Panc1 (cell line): ENCODE measurements at regions not wholly inside any gene's neighbourhood (a gene's known extent, or its start where the extent isn't known, plus 50 kb on each side); places are given as distances from the start of the nearest gene placed in this dataset.

Experiments
- POLR2AphosphoS5 ChIP-seq: IDR thresholded peaks from 2 replicates; pipeline ENCODE4 v1.6.1; 2012; ENCODE audit warnings: mild to moderate bottlenecking, low read depth, low read length, moderate library complexity
- SIN3A ChIP-seq: IDR thresholded peaks from 2 replicates; pipeline ENCODE4 v1.6.1; 2012; ENCODE audit warnings: low read depth, mild to moderate bottlenecking, low read length, moderate library complexity, borderline replicate concordance; ENCODE audit not compliant: insufficient read depth
- TCF7L2 ChIP-seq: IDR thresholded peaks from 2 replicates; pipeline ENCODE4 v1.6.1; 2011; ENCODE audit warnings: mild to moderate bottlenecking, low read depth, low read length, inconsistent platforms
- TF ChIP-seq, protein P1 (sequence below): fragments of 450-650 bp; IDR thresholded peaks from 2 replicates; pipeline ENCODE4 v1.5.1; 2017; ENCODE audit warnings: mild to moderate bottlenecking
- TF ChIP-seq, protein P2 (sequence below), 2 experiments: IDR thresholded peaks; 2 replicates each; pipeline ENCODE4 v1.6.1; 2011 to 2012; ENCODE audit warnings: low read depth in 2 of 2, control low read depth in 1 of 2, low read length in 1 of 2, mild to moderate bottlenecking in 1 of 2, moderate library complexity in 1 of 2; ENCODE audit not compliant: insufficient read depth in 1 of 2

DNA sequence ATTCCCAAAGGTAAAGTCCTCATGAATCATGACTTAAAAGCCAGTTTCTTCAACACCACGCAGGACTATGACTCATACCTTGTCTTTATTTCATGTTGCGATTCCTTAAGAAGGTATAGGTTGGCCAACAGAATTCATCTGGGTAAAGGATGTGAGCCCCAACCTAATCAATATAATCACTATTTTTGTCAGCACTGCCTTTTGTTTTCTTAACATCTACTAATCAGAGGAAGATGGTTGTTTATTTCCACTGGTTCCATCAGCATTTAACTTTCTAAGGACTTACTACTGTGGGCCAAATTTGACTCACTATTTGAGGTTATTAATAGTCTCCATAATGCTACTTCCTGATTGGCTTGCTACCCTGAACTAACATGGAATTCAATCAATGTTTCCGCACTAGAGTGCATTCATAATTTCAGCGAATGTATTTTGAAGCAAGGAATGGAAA lies 78.6 kb downstream of the SCG2 start:
- TF ChIP-seq, protein P1, sequence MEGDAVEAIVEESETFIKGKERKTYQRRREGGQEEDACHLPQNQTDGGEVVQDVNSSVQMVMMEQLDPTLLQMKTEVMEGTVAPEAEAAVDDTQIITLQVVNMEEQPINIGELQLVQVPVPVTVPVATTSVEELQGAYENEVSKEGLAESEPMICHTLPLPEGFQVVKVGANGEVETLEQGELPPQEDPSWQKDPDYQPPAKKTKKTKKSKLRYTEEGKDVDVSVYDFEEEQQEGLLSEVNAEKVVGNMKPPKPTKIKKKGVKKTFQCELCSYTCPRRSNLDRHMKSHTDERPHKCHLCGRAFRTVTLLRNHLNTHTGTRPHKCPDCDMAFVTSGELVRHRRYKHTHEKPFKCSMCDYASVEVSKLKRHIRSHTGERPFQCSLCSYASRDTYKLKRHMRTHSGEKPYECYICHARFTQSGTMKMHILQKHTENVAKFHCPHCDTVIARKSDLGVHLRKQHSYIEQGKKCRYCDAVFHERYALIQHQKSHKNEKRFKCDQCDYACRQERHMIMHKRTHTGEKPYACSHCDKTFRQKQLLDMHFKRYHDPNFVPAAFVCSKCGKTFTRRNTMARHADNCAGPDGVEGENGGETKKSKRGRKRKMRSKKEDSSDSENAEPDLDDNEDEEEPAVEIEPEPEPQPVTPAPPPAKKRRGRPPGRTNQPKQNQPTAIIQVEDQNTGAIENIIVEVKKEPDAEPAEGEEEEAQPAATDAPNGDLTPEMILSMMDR = no peak
- TF ChIP-seq POLR2AphosphoS5 (no peak), TCF7L2 (no peak), SIN3A (no peak)
- TF ChIP-seq, protein P2, sequence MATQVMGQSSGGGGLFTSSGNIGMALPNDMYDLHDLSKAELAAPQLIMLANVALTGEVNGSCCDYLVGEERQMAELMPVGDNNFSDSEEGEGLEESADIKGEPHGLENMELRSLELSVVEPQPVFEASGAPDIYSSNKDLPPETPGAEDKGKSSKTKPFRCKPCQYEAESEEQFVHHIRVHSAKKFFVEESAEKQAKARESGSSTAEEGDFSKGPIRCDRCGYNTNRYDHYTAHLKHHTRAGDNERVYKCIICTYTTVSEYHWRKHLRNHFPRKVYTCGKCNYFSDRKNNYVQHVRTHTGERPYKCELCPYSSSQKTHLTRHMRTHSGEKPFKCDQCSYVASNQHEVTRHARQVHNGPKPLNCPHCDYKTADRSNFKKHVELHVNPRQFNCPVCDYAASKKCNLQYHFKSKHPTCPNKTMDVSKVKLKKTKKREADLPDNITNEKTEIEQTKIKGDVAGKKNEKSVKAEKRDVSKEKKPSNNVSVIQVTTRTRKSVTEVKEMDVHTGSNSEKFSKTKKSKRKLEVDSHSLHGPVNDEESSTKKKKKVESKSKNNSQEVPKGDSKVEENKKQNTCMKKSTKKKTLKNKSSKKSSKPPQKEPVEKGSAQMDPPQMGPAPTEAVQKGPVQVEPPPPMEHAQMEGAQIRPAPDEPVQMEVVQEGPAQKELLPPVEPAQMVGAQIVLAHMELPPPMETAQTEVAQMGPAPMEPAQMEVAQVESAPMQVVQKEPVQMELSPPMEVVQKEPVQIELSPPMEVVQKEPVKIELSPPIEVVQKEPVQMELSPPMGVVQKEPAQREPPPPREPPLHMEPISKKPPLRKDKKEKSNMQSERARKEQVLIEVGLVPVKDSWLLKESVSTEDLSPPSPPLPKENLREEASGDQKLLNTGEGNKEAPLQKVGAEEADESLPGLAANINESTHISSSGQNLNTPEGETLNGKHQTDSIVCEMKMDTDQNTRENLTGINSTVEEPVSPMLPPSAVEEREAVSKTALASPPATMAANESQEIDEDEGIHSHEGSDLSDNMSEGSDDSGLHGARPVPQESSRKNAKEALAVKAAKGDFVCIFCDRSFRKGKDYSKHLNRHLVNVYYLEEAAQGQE (IDR thresholded peaks at IDR 0.05; ENCODE audit: insufficient read depth in 1 of 2, low read depth in 2 of 2, low read length in 1 of 2) = no peak
